Erythroblast (primary cell): ENCODE measurements at regions not wholly inside any gene's neighbourhood (a gene's known extent, or its start where the extent isn't known, plus 50 kb on each side); places are given as distances from the start of the nearest gene placed in this dataset.

Experiments
- GATA1 ChIP-seq: IDR thresholded peaks from 2 replicates; pipeline ENCODE4 v1.6.1; 2011; ENCODE audit warnings: low read depth, mild to moderate bottlenecking, control low read depth, low read length, moderate library complexity
- POLR2A ChIP-seq: IDR thresholded peaks from 2 replicates; pipeline ENCODE4 v1.6.1; 2011; ENCODE audit warnings: mild to moderate bottlenecking, low read length

DNA sequence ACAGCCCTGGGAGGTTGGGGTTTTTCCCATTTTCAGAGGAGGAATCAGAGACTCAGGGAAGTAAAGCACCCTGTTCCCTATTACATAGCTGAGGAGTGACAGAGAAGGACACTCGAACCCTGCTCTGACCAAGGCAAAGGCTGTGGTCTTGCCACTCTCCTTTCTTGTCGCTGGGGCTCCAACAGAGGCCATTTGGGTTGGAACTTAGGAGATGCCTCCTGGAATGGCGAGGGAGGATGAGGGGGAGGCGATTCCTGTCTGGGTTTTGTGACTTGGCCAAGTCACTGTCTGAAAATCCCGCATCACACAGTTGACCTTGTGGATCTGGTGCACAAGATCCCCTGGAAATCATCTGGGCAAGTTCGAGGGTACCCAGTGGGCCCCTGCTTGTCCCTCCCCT, 64.0 kb upstream of the HAND1 start:
- TF ChIP-seq POLR2A (no peak), GATA1 (no peak)
